KG1 (cell line): ENCODE measurements at regions not wholly inside any gene's neighbourhood (a gene's known extent, or its start where the extent isn't known, plus 50 kb on each side); places are given as distances from the start of the nearest gene placed in this dataset.
A peak's percentile ranks its signal among the peaks of the same experiment; 100 is the strongest.

ENCODE experiments used
- DNase-seq: peaks from one replicate; lab custom pipeline; 2025; lab: John Stamatoyannopoulos, UW

DNA sequence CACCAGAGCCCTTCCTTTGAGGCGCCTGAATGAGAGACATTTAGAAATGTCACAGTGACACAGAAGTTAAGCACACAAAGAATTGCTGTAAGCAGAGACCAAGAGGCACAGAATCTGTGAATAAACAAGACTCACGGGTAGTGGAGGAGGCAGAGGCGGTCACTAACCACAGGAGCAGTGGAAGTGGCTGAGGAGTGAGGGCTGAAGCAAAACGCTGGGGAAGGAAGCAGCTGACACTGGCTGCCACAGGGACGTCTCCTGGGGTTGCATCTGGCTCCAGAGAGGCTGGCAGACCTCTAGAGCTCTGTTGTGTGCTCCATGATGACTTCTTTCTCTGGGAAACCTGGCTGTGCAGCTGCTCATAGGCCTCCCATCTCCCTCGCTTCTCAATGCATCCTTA, 65.0 kb upstream of the SLC2A12 start:
- peak; percentile 28 for DNase-seq

DNA sequence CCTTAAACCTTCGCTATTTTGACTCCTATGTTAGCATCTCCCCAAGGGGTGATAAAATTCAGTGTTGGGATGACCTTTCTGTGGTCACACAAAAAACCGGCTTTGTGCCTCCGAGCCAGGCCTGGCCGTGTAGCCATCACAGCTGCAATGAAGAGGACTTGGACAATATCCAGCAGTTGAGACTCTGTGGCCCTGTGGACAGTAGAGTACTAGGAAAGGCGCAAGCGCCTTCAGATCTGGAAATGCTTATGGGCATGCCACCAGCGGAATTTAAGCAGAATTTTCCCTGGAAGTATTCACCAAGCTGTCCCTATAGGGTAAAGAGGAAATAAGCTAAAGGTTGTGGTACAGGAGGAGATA, 63.3 kb upstream of the SLC2A12 start:
- DNase-seq = no peak

DNA sequence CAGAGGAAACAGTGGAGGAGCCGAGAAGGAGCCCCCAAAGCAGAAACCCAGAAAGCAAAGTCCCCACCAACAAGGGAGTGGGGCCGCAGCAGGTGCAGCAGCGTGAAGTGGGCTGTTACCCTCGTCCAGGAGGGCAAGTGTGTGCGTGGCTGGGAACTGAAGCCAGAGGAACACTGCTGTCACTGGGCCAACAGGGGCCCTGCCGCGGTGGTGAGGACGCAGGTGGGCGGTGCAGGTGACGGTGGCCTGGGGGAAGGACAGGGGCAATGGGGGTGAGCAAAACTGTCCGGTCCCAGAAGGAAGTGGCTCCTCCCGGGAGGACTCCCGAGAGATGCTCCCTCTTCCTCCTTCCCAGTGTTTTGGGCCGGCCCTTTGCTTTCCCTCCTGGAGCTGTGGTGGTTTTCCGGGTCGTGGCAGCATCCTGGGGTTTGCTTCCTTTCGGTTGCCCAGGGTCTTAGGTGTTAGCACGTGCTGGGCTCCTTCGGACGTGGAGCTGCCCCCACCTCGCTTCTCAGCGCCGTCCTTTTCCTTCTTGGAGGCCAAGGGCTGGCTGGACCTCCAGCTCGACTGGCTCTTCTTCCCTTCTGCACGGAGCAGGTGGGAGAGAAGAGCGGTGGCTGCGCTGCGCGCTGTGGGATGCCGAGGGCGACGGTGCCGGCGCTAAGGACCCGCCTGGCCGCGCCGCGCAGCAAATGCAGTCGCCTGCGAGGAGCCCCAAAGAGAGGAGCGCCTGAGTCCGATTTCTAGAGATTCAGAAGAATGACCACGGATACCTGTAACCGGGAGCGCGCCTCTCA, 62.7 kb upstream of the SLC2A12 start:
- no peak for DNase-seq

DNA sequence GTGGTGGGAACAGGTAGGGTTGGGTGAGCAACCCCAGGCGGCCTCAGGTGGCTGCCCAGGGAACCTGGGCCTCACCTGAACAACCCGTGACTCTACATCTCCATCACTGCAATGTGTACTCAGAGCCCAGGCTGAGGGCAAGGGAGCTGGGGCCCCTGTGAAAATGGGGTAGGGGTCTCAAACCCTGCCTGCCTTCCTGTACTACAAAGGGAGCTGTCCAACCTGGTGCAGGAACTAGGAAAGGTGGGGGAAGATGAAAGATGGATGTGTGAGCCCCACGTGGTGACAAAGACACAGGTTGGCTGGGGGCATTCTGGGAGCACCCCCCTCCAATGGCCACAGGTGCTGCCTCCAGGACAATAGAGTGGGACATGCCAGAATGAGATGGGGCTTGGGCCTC, 62.1 kb upstream of the SLC2A12 start:
- no peak for DNase-seq

DNA sequence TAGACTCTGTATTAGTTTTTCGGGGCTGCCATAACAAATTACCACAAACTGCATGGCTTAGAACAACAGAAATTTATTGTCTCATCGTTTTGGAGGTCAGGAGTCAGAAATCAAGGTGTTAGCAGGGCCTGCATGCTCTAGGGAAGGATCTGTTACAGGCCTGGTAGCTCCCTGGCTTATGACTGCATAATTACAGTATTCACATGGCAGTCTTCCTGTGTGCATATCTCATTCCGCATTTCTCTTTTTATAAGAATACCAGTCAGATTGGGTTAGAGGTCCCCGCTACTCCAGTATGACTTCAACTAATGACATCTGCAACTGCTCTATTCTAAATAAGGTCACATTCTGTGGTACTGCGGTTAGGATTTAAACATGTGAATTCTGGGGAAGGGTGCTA, 59.3 kb upstream of the SLC2A12 start:
- no peak for DNase-seq

DNA sequence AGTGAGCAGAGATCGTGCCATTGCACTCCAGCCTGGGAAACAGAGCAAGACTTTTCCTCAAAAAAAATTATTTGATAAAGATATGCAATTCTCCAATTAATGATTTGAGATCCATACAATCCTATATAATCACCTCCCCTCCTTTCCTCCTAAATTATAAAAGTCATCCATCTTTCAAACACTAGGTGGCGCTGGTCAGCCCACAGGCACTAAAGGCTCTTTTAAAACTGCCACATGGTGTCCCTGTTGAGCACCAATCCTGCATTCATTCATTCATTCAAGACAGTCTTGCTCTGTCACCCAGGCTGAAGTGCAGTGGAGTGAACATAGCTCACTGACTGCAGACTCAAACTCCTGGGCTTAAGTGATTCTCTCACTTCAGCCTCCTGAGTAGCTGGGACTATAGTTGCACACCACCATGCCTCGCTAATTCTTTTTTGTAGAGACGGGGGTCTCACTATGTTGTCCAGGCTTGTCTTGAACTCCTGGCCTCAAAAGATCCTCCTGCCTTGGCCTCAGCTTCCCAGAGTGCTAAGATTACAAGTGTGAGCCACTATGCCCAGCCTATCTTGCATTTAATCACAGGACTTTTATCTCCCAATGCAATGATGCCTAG, 58.7 kb upstream of the SLC2A12 start:
- peak; percentile 47 for DNase-seq

DNA sequence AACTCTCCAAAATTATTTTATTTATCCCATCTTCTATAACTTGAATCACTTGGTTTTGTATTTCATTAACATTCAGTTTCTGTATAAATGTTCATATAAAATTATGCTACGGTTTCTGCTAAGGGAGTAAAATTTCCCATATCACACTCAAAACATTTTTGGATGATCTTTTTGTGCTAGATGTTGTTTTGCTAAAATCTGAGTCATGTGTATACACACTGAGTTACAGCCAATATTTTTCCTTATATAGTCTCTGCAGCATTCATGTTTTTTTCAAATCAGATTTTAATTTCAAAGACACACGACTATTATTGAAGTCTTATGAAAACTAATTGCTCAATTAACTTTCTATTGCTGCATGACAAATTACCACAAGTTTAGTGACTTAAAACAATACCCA, 54.3 kb upstream of the SLC2A12 start:
- DNase-seq = no peak

DNA sequence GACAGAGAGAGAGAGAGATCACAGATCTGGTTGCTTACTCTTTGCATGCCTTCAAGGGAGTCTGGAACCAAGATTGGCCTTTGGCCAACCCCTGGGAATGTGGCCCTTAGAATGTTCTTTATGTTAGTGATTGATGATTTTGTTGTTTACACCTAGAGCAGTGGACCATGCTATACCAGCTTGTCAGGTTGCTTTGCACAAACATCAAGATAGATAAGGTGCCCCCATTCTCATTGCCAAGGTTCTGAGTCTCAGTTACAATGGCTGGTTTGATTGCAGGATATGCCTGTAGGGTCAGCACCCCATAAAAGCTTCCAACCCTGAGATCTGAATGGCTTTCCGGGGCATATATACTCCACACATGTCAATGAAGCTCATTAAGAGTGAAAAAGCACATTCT, 53.5 kb upstream of the SLC2A12 start:
- no peak for DNase-seq

DNA sequence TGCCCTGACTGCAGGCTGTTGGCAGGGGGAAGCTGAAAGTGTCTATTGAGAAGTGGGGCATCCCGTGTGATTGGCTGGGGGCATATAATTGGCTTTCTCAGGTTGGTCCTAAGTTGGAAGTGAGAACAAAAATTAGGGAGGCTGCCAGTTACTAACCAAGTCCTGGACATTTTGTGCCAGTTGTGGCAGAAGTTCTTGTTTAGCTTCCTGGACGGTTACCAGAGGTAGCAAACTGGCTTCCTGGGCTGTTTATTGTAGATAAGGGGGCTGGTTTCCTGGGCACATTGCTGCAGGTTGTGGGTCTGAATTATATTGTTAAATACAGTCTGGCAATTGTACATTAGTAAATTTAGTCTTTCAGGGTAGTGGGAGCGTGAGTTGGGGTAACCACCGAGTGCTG, 50.6 kb upstream of the SLC2A12 start:
- no peak for DNase-seq
